ENCODE measurements at regions not wholly inside any gene's neighbourhood (a gene's known extent, or its start where the extent isn't known, plus 50 kb on each side); places are given as distances from the start of the nearest gene placed in this dataset.

DNA sequence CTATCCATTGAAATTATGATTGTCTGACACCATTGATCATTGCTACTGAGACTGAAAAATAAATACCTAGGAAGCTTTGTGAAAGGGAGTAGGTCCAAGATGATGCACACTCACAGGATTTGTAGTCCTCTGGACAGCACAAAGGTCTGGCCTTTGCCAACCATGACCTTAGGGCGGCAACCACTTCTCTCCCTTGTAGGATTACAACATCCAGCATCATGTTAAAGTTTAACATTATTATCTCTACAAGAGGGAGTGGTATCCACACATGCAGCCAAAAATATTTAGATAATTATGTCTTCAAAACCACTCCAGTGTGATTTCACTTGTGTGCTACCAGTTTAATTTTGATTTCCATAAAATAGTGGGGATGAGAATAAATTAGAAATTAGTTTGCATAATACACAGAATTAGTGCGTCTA, 51.1 kb upstream of the NHSL1 start:
- DNase-seq: no peak

- DNase-seq: no peak
These were observed 54.9 kb upstream of the NHSL1 start for GRCh38 chr6:138554146-138554545.

DNA sequence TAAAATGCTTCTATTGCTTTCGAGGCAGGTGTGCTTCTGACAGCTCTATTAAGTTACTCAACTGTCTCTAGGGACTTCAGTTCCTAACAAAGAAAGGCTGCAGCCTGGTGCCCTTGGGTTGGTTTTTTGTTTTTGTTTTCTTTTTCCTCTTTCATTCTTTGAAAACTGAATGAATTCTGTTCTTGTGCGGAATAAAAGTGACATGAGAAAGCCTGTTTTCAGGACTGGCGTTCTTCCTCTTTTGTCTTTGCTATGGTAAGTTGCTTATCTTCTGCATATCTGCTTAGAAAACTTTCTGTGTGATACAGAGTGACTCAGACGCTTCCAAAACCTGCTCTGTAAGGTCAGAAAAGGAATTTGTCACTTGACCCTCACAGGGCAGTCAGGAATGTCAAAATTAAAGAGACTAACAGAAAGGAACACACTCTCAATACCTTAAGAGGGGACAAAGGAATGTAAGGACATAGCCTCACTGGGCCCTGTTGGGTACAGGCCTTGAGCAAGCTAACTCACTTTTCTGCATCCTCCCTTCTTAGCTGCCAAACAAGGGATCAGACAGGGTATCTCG, 56.2 kb upstream of the NHSL1 start:
- no peak for DNase-seq

- DNase-seq: no peak
These were observed 57.9 kb upstream of the NHSL1 start for GRCh38 chr6:138557147-138557546.

- no peak for DNase-seq
These were observed 59.8 kb upstream of the NHSL1 start for GRCh38 chr6:138559143-138559542.

DNA sequence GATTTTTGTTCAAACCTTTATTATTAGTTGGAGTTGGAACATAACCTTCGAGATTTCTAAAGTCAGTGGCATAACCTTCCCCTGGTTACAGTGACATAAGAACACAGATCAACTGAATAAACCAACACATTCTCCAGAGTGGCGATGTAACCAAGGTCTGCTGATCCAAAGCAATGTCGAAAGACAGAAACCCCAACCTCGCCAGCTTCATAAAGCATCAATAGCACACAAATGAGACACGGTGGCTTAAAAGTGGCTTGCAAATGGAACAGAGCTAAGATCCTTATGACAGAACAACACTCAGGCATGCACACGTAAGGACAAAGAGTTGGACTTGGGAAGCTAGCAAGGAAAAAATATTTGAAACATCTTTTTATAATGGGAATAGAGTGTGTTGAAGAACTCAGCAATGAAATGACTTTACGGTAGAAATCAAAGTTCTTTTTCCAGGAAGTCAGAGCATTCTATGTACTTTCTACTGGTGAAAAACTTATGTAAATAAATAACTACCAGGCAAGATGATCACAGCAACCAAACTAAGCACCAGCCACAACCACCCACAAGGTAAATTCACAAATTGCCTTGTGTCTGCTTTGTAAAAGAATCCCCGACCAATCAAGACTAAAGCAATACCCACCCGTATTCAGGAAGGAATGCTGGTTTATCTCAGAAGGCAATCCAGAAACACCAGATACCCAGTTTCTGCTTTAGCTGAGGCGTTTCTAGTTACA, 61.0 kb upstream of the NHSL1 start:
- DNase-seq: no peak

DNA sequence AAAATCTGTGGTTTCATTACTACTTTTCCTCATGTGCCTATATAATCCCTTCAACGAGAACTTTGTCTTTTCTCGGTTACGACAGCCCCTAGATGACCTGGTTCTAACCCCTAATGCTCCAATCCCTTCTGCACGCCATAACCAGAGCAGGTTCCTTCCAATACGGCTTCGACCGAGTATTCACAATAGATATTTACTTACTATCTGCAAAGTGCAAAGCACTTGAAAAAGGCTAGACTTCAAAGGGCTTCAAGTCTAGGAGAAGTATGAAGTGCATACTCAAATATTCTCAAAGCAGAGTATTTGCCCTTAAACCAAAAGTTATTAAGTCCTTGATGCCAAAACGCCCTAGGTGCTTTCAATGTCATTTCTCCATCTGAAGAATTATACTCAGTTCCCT, 63.4 kb upstream of the NHSL1 start:
- no peak for DNase-seq

DNA sequence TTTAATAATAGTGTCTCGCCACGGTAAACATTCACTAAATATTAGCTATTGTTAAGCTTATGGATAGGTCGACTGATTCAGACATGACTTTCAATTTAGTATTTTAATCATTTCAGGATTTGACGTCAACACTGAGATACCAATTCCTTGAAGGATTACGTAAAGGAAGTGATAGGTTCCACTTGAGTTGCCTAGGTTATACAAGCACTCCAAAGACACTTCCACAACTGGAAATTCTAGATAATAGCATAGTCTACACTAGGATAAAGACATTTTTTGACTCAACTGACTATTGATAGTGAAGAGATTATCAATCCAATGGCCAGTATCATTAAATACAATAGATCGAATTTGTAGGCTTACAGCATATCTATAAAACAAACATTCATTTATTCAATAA, 63.9 kb upstream of the NHSL1 start:
- DNase-seq: no peak

DNA sequence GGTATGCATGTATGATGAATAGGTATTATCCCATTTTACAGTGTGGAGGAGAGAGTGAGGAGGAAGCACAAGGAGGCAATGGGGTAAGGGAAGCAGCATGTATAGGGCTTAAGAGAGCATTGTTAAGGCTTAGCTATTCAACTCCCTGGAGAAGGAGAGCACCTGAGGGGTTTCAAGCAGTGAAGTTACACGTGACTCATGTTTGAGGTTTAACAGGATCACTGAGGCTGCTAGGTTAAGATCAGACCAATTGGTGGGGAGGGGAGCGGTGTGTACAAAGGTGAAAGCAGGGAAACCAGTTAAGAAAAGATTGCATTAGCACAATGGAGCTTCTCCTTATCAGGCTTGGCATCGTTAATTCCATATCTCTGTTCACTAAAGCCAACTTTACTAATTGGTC, 64.4 kb upstream of the NHSL1 start:
- no peak for DNase-seq

DNA sequence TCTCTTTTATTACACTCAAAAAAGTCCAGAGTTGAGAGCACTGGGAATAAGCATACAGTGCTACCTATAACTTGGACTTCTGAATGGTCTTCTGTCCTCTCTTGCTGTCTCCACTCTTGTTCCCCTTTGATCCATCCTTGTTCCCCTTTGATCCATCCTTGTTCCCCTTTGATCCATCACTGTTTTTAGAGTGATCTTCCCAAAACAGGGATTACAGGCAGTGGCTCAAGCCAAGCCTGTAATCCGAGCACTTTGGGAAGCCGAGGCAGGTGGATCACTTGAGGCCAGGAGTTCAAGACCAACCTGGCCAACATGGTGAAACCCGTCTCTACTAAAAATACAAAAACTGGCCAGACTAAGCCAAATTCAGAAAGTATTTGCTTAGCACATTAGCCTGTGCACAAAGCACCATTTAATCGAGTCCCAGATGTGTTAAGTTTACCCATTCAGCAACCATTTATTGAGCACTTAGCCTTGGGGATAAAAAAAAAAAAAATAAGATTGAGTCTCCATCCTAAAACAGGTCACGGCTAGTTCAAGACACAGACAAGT, 65.0 kb upstream of the NHSL1 start:
- DNase-seq: no peak

- DNase-seq: no peak
These were observed 67.8 kb upstream of the NHSL1 start for GRCh38 chr6:138567052-138567451.

- DNase-seq: no peak
These were observed 69.7 kb upstream of the NHSL1 start for GRCh38 chr6:138568997-138569396.

DNA sequence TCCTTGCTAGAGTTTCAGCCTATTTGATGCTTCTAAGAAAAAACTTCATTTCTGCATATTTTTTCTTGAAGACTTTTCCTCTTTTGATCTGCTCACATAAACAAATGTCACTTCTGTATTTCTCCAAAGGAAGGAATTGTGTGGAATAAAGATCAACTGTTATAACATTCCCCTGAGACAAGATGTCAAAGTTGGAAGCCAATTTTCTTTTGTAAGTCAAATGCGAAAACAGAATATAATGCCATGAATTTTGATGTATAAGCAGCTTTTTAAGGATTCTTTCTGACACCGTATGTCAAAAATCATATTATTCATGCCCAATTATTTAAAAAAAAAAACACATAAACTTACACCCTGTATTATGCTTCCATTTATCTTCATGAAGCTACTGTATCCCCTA, 70.3 kb upstream of the NHSL1 start:
- no peak for DNase-seq

GRCh38 chr6:138569970-138570724, 70.9 kb upstream of the NHSL1 start:
- DNase-seq: no peak

DNA sequence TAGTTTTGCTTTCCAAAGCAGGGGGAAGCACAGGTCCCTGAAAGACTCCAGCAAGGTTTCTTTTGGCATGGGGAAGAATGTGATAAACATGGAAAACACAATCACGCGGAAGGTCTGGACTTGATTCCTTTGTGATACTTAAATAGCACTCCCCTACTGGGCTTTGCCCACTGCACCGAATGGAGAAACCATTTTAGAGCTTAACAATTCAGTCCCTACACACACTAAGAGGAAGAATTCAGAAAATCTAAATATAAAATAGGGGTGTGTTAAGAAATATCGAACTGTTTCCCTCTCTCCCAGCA, 71.4 kb upstream of the NHSL1 start:
- DNase-seq: no peak

GRCh38 chr6:138571181-138571580, 71.9 kb upstream of the NHSL1 start:
- DNase-seq: no peak

GRCh38 chr6:138571585-138572166, 72.4 kb upstream of the NHSL1 start:
- DNase-seq: no peak

DNA sequence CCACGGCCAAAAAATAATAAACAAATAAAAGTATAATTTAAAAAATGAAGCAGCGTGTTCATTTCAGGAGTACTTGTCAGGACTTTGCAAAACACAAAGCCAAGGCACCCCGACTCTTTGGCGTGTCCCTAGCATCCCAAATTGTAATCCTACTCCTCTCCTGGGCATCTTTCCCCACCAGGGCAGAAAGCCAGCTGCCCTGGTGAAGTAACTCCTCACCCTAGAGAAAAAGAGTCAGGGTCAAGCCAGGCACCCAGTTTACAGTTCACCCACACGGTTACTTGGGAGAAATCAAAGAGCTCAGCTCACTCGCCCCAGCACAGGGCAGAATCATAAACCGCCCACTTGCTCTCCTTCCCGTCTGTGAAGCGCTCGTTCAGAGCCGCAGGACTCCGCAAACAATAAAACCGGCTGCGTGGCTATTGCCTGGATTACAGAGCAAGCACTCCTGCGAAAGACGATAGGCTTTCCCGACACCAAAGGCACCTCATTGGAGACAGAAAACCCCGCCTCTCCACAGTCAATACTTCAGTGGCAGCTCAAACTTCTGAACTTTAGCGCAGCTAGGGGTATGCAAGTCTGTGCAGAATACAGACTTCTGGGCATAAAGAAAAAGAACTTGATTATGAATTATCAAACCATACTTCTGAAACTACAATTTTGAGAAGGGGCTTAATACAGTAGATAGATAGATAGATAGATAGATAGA, 73.0 kb upstream of the NHSL1 start:
- DNase-seq: no peak

DNA sequence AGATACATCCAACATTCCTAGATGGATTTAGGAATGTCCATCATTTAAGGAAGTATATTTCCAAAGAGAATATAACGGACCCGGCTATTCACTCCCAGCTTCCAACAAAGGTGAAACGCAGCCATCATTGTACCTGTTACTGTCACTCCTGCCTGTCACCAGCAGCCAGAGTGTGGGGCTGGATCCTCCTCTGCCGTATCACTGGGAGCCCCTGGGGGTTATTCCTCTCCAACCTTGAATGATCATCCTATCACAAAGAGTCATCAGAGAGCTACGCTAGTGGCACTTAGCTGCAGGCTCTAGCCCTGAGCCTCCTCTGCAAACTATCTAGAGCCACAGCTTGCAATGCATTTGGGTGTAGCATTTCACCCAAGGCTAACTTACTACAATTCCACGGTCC, 73.6 kb upstream of the NHSL1 start:
- no peak for DNase-seq

DNA sequence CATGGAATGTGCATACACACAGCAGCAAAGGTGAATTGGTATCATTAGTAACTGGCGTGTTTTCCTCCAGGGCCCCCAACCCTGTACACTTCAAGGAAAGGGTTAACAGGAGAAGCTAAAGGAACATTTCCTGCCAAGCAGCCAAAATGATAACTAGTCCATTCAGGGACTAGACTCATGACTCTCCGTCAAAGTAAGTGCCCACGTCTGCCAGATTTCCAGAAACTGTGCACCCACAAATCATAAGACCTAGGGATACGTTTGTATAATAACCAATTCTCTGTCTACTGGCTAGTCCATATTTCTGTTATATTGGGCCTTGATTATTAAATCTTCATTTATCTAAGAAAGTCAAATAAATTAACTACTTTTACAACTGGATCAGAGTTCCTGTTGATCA, 76.0 kb upstream of the NHSL1 start:
- DNase-seq: no peak

- DNase-seq: no peak
These were observed 77.0 kb upstream of the NHSL1 start for GRCh38 chr6:138576313-138576712.

DNA sequence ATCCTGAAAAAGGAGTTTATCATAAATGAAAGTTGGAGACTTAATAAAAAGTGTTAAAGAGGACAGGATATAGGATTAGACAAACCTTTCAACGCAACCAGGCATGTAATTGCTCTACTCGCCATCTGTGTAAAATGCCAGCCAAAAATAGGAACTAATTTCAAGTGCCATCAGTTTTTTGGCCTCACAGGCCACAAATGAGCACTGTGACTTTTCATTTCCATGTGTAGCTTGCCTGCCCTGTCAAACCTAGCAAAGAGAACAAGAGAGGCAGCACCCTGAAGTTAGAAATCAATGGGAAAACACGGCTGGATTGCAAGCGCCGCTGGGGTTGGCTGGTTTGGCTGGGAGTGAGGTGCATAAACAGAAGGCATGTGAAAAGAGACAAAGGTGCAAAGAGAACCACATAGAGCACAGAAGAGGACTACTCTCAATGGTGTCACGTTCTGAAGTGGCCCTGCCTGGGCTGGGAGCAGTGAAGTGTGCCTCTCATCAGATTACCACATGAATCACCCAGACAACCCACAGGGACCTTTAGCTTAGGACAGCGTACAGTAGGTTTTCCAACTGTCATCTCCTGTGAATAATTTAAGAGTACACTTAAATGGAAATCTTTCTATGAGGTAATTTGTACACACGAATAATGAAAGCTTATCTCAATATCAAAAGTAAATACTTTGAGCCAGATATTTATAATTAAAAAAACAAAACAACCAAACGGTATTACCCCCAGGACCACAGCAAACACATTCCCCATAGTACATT, 78.0 kb upstream of the NHSL1 start:
- no peak for DNase-seq

Measured in CD4-positive, alpha-beta T cell treated with Interleukin-12 subunit alpha and Interleukin-12 subunit beta, for 1 hour (primary cell).